Breast epithelium (tissue), 4 donors: ENCODE measurements at regions not wholly inside any gene's neighbourhood (a gene's known extent, or its start where the extent isn't known, plus 50 kb on each side); places are given as distances from the start of the nearest gene placed in this dataset.
"Not testable (repeated sequence)": the region's sequence is repeated elsewhere in the genome, so short reads cannot be mapped to it uniquely, and the experiment has no call there.

ENCODE experiments used
- DNase-seq, 2 donors: peaks; one replicate each; pipeline ENCODE4 v3.0.0-alpha.2; 2019; ENCODE audit warnings: low spot score in 2 of 2
- H3K27ac ChIP-seq, 2 donors: fragments of 200-600 bp; sonication (generic) in 1 of 2; one replicate each; pipeline ENCODE4 v1.5.1; 2016 to 2019; ENCODE audit warnings: mild to moderate bottlenecking in 1 of 2
- H3K27me3 ChIP-seq, 2 donors: fragments of 200-600 bp; sonication (generic) in 1 of 2; one replicate each; pipeline versions ENCODE4 v1.5.1 to v1.6.0; 2017 to 2019; ENCODE audit warnings: control low read depth in 1 of 2, mild to moderate bottlenecking in 1 of 2
- H3K36me3 ChIP-seq: fragments of 200-600 bp; one replicate; pipeline ENCODE4 v1.5.1; 2019
- H3K4me1 ChIP-seq, 2 donors: fragments of 200-600 bp; sonication (generic); one replicate each; pipeline ENCODE4 v1.5.1; 2016 to 2019; ENCODE audit warnings: control low read depth in 1 of 2
- H3K4me3 ChIP-seq, 3 donors: fragments of 200-600 bp; sonication (generic); 1 replicate in 2 of 3; 2 replicates in 1 of 3; pipeline ENCODE4 v1.5.1; 2016 to 2019; ENCODE audit warnings: mild to moderate bottlenecking in 3 of 3, moderate library complexity in 2 of 3
- H3K9me3 ChIP-seq, 2 donors: fragments of 200-600 bp; sonication (generic) in 1 of 2; one replicate each; pipeline ENCODE4 v1.5.1; 2016 to 2019; ENCODE audit warnings: control low read depth in 1 of 2
- CTCF ChIP-seq, 3 donors: fragments of 450-650 bp; IDR thresholded peaks; one replicate each; pipeline ENCODE4 v1.5.1; 2016 to 2017; ENCODE audit warnings: antibody characterized with exemption in 3 of 3, mild to moderate bottlenecking in 3 of 3, moderate library complexity in 3 of 3
- POLR2A ChIP-seq: fragments of 450-650 bp; IDR thresholded peaks from one replicate; pipeline ENCODE4 v1.6.1; 2016; ENCODE audit warnings: antibody characterized with exemption, mild to moderate bottlenecking, moderate library complexity
- POLR2AphosphoS5 ChIP-seq, 3 donors: sonication (generic); formaldehyde crosslinking; IDR thresholded peaks; one replicate each; pipeline ENCODE4 v1.6.1; 2017; ENCODE audit warnings: antibody characterized with exemption in 3 of 3
- intact Hi-C: fragments of 100-400 bp; cut with DNase I; formaldehyde crosslinking; loops from one replicate; pipeline ENCODE4 v1.15.1; 2023; ENCODE audit warnings: low total_unique reads

GRCh38 chr5:110878115-110878514, 139.3 kb downstream of the SLC25A46 start:
- no peak for DNase-seq
- Histone ChIP-seq H3K9me3 (no peaks in the 10 kb centered on the region), H3K4me1 (no peaks in the 10 kb centered on the region), H3K27me3 (no peaks in the 10 kb centered on the region), H3K27ac (no peak overlapping the region), H3K36me3 (no peaks in the 10 kb centered on the region), H3K4me3 (no peak overlapping the region)
- intact Hi-C loops, result no loop called here
- no peak for TF ChIP-seq CTCF (IDR thresholded peaks at IDR 0.05)
- TF ChIP-seq POLR2A, result no peak
- no peak for TF ChIP-seq POLR2AphosphoS5 (IDR thresholded peaks at IDR 0.05)

- TF ChIP-seq POLR2AphosphoS5 (IDR thresholded peaks at IDR 0.05) (no peak), POLR2A (no peak), CTCF (IDR thresholded peaks at IDR 0.05) (no peak)
- Histone ChIP-seq H3K9me3 (no peaks in the 10 kb centered on the region), H3K27ac (no peak overlapping the region), H3K27me3 (no peaks in the 10 kb centered on the region), H3K4me1 (no peaks in the 10 kb centered on the region), H3K36me3 (no peaks in the 10 kb centered on the region), H3K4me3 (no peak overlapping the region)
- intact Hi-C loops, result no loop called here
- no peak for DNase-seq
These were observed 140.9 kb downstream of the SLC25A46 start for GRCh38 chr5:110879675-110880074.

GRCh38 chr5:110880413-110880812, 141.6 kb downstream of the SLC25A46 start:
- H3K4me1 ChIP-seq, result no peaks in the 10 kb centered on the region
- no peak for TF ChIP-seq POLR2AphosphoS5 (IDR thresholded peaks at IDR 0.05)
- no peak for TF ChIP-seq CTCF (IDR thresholded peaks at IDR 0.05)
- TF ChIP-seq POLR2A, result no peak
- no peak overlapping the region for H3K4me3 ChIP-seq
- peak in 1 of 2 donors; percentile 47 for DNase-seq
- H3K27ac ChIP-seq, result peak overlapping the region in 1 of 2 donors; percentile 25
- no peaks in the 10 kb centered on the region for H3K9me3 ChIP-seq
- H3K27me3 ChIP-seq, result no peaks in the 10 kb centered on the region
- no peaks in the 10 kb centered on the region for H3K36me3 ChIP-seq
- intact Hi-C loops, result no loop called here

GRCh38 chr5:110884005-110884404, 145.2 kb downstream of the SLC25A46 start:
- TF ChIP-seq POLR2A (no peak), POLR2AphosphoS5 (IDR thresholded peaks at IDR 0.05) (no peak), CTCF (IDR thresholded peaks at IDR 0.05) (no peak)
- Histone ChIP-seq H3K4me1 (no peaks in the 10 kb centered on the region), H3K27ac (no peak overlapping the region), H3K27me3 (no peaks in the 10 kb centered on the region), H3K36me3 (no peaks in the 10 kb centered on the region), H3K4me3 (no peak overlapping the region), H3K9me3 (peaks cover 6 to 9% of the 10 kb centered on the region in 2 donors)
- intact Hi-C loops, result no loop called here
- no peak for DNase-seq

- intact Hi-C loops, DNase-seq, H3K4me1 ChIP-seq: not testable (repeated sequence)
These were observed 148.4 kb downstream of the SLC25A46 start for GRCh38 chr5:110887170-110887569.

GRCh38 chr5:110893854-110894483, 155.2 kb downstream of the SLC25A46 start:
- H3K27me3 ChIP-seq, H3K9me3 ChIP-seq, H3K4me3 ChIP-seq, H3K4me1 ChIP-seq, DNase-seq, H3K36me3 ChIP-seq, H3K27ac ChIP-seq, intact Hi-C loops: not testable (repeated sequence)

More at GRCh38 chr5:110887170-110887569, 148.4 kb downstream of the SLC25A46 start:
- not testable (repeated sequence) for H3K27me3 ChIP-seq, H3K27ac ChIP-seq, H3K36me3 ChIP-seq, H3K4me3 ChIP-seq
- H3K9me3 ChIP-seq, result peaks cover 6 to 16% of the 10 kb centered on the region in 2 donors
